Neural progenitor cell (in vitro differentiated cells): ENCODE measurements at regions not wholly inside any gene's neighbourhood (a gene's known extent, or its start where the extent isn't known, plus 50 kb on each side); places are given as distances from the start of the nearest gene placed in this dataset.

Experiments used
- CTCF ChIP-seq: fragments of 200-600 bp; sonication (generic); IDR thresholded peaks from 2 replicates; pipeline ENCODE4 v1.5.1; 2017; ENCODE audit warnings: antibody characterized with exemption, mild to moderate bottlenecking
- EZH2 ChIP-seq: fragments of 200-600 bp; sonication (generic); IDR thresholded peaks from 2 replicates; pipeline ENCODE4 v1.6.1; 2017; ENCODE audit warnings: antibody characterized with exemption, mild to moderate bottlenecking, moderate library complexity

GRCh38 chr5:38023799-38024198 lies 184.0 kb upstream of the GDNF start:
- TF ChIP-seq CTCF (no peak), EZH2 (no peak)
